SKM-1 treated with dmso at 0.1 percent for 144 hours (cell line): ENCODE measurements at regions not wholly inside any gene's neighbourhood (a gene's known extent, or its start where the extent isn't known, plus 50 kb on each side); places are given as distances from the start of the nearest gene placed in this dataset.

Experiments used
- DNase-seq: peaks from one replicate; lab custom pipeline; 2025; ENCODE audit not compliant: unreplicated experiment; lab: John Stamatoyannopoulos, UW

DNA sequence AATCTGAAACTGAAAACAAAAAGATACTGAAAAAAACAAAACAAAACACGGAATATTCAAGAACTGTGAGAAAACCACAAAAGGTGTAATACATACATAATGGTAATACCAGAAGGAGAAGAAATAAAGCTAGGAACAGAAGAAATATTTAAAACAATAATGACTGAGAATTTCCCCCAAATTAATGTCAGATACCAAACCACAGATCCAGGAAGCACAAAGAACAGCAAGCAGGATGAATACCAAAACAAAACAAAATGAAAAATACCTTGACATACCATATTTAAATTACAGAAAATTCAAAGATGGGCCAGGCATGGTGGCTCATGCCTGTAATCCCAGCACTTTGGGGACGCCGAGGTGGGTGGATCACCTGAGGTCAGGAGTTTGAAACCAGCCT lies 57.7 kb upstream of the PARD3 start:
- DNase-seq = no peak

DNA sequence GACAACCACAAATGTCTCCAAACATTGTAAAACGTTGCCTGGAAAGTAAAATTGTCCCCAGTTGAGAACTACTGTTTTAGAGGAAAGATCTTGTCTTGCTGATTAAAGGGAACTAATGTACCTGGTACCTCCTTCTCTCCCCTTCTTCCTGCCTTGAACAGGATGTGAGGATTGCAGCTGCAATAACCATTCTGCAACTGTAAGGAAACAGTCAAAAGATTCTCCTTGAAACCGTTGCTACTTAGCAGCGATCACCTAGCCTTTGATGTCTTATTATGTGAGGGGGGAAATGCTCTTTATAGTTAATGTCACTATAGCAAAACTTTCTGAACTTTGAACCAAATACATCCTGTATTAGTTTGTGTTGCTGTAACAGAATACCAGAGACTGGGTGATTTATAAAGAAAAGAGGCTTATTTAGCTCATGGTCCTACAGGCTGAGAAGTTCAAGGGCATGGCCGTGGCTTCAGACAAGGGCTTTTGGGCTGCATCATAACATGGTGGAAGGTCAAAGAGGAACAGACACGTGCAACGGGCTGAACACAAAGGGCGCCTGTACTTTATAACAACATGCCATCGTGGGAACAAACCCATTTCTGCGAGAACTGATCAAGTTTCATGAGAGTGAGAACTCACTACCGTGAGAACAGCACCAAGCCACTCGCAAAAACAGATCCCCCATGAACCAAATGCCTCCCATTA lies 54.2 kb upstream of the PARD3 start:
- no peak for DNase-seq

DNA sequence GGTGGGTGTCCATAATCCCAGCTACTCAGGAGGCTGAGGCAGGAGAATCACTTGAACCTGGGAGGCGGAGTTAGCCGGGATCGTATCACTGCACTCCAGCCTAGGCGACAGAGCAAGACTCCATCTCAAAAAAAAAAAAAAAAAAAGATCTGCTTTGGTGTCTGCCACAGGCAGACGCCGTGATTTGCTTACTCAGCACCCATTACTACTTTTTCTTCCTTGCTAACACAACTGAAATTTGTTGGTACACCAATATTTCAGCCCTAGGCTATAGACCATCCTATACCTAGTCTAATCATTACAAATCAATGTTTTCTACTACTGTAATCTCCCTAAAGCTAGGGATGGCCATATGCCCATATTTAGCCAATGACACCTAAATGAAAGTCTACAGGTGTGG lies 53.5 kb upstream of the PARD3 start:
- no peak for DNase-seq

DNA sequence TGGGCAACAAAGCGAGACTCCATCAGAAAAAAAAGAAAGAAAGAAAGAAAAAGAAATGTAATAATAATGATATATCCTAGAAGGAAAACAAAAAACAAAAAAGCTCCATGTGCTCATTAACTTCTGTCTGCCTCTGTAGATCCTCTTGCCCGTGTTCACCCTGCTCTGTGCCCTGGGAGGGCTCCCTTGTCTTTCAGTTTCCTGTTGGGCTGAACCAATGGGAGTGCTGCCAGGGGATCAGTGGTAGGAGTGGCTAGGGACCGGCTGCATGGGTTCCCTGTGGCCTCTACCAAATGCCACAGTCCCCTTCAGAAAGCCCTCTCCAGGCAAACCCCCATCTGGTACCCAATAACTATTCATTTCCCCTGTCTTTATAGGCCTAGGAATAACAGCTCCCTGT lies 51.8 kb upstream of the PARD3 start:
- DNase-seq = no peak
